Ovary (tissue), 7 donors: ENCODE measurements at regions not wholly inside any gene's neighbourhood (a gene's known extent, or its start where the extent isn't known, plus 50 kb on each side); places are given as distances from the start of the nearest gene placed in this dataset.
A peak's percentile ranks its signal among the peaks of the same experiment; 100 is the strongest.

Experiments
- DNase-seq, 5 donors: peaks; one replicate each; pipeline ENCODE4 v3.0.0-alpha.2; 2019 to 2020
- H3K27ac ChIP-seq, 2 donors: fragments of 200-600 bp; one replicate each; pipeline versions ENCODE4 v1.5.1 to v1.8.0; 2019 to 2022
- H3K27me3 ChIP-seq: fragments of 200-600 bp; one replicate; pipeline ENCODE4 v1.8.0; 2022
- H3K36me3 ChIP-seq: fragments of 200-600 bp; sonication (generic); one replicate; pipeline ENCODE4 v1.5.1; 2019
- H3K4me1 ChIP-seq: one replicate; pipeline ENCODE4 v1.8.1; 2013; ENCODE audit warnings: mild to moderate bottlenecking, moderate library complexity; ENCODE audit not compliant: insufficient read depth
- H3K4me3 ChIP-seq: fragments of 200-600 bp; sonication (generic); one replicate; pipeline ENCODE4 v1.5.1; 2017
- H3K9me3 ChIP-seq, 2 donors: fragments of 200-600 bp in 1 of 2; sonication (generic) in 1 of 2; one replicate each; pipeline versions ENCODE4 v1.5.1 to v1.8.1; 2013 to 2019; ENCODE audit warnings: mild to moderate bottlenecking in 1 of 2, moderate library complexity in 1 of 2
- CTCF ChIP-seq, 3 donors: fragments of 450-650 bp in 2 of 3; fragments of 200-600 bp in 1 of 3; IDR thresholded peaks; one replicate each; pipeline versions ENCODE4 v1.5.1 to v1.8.0; 2016 to 2022; ENCODE audit warnings: antibody characterized with exemption in 3 of 3, mild to moderate bottlenecking in 1 of 3
- EP300 ChIP-seq: sonication (generic); formaldehyde crosslinking; IDR thresholded peaks from one replicate; pipeline ENCODE4 v1.6.1; 2017; ENCODE audit warnings: antibody characterized with exemption
- POLR2A ChIP-seq: fragments of 450-650 bp; IDR thresholded peaks from one replicate; pipeline ENCODE4 v1.6.1; 2017; ENCODE audit warnings: antibody characterized with exemption, mild to moderate bottlenecking, moderate library complexity
- WGBS, 3 donors: extraction: QIAGEN DNeasy Blood & Tissue Kit in 1 of 3; methylation state at CpG; one replicate each; pipeline versions ENCODE4 v1.1.5 to v1.1.7; 2013 to 2017; 5-methylcytosine and 5-hydroxymethylcytosine counted together
- intact Hi-C, 4 donors: fragments of 100-400 bp; cut with DNase I; formaldehyde crosslinking; loops; one replicate each; pipeline versions ENCODE4 v1.11.0 to v1.15.1; 2022 to 2023
- donor health status: DM: no; HTN: no; CAD: no; lungs with moderate emphysema.
- donor health status: DM: no; HTN: no; CAD: no.
- donor health status: Bipolar disorder and iron deficiency.
- donor health status: DM: no; HTN: no; CAD: no.
- donor health status: DM: yes; HTN: yes; CAD: no.

GRCh38 chr1:115217150-115218033, 120.7 kb downstream of the NGF start:
- DNase-seq = no peak
- no peak overlapping the region for H3K27ac ChIP-seq
- H3K27me3 ChIP-seq = no peaks in the 10 kb centered on the region
- no peaks in the 10 kb centered on the region for H3K9me3 ChIP-seq
- no peak overlapping the region for H3K4me3 ChIP-seq
- TF ChIP-seq EP300 (no peak), CTCF (IDR thresholded peaks at IDR 0.05) (no peak), POLR2A (no peak)
- peaks cover 10% of the 10 kb centered on the region for H3K4me1 ChIP-seq
- 55 to 57% (median 56%) methylated on average over 11 of the region's 11 CpGs for WGBS, 3 donors
- intact Hi-C loops = loop anchor here in 1 of 4 donors (10.0 kb wide), 1 partner anchor 117 kb away; the partner anchor contains the start of gene NGF
- no peaks in the 10 kb centered on the region for H3K36me3 ChIP-seq

GRCh38 chr1:115215703-115216521, 122.1 kb downstream of the NGF start:
- H3K9me3 ChIP-seq = no peaks in the 10 kb centered on the region
- H3K4me1 ChIP-seq = peaks cover 15% of the 10 kb centered on the region
- no peaks in the 10 kb centered on the region for H3K27me3 ChIP-seq
- intact Hi-C loops = loop anchor here in 1 of 4 donors (10.0 kb wide), 1 partner anchor 119 kb away; the partner anchor contains the start of gene NGF
- WGBS, 3 donors = 82 to 94% (median 86%) methylated on average over 4 of the region's 4 CpGs
- TF ChIP-seq POLR2A (no peak), EP300 (no peak), CTCF (IDR thresholded peaks at IDR 0.05) (no peak)
- peak in 1 of 5 donors; percentile 28 for DNase-seq
- no peak overlapping the region for H3K27ac ChIP-seq
- H3K4me3 ChIP-seq = no peak overlapping the region
- no peaks in the 10 kb centered on the region for H3K36me3 ChIP-seq

GRCh38 chr1:115215110-115215509, 122.9 kb downstream of the NGF start:
- H3K4me1 ChIP-seq = peaks cover 19% of the 10 kb centered on the region
- no peaks in the 10 kb centered on the region for H3K27me3 ChIP-seq
- TF ChIP-seq EP300 = no peak
- TF ChIP-seq CTCF (IDR thresholded peaks at IDR 0.05) = no peak
- no peak for TF ChIP-seq POLR2A
- intact Hi-C loops = loop anchor here in 1 of 4 donors (10.0 kb wide), 1 partner anchor 120 kb away; the partner anchor contains the start of gene NGF
- H3K9me3 ChIP-seq = no peaks in the 10 kb centered on the region
- no peak overlapping the region for H3K4me3 ChIP-seq
- no peak for DNase-seq
- no peaks in the 10 kb centered on the region for H3K36me3 ChIP-seq
- H3K27ac ChIP-seq = no peak overlapping the region
- WGBS, 3 donors = 91 to 94% (median 94%) methylated on average over 3 of the region's 3 CpGs

GRCh38 chr1:115214098-115214497, 124.0 kb downstream of the NGF start:
- Histone ChIP-seq H3K27me3 (no peaks in the 10 kb centered on the region), H3K36me3 (no peaks in the 10 kb centered on the region), H3K4me3 (no peak overlapping the region), H3K4me1 (peaks cover 19% of the 10 kb centered on the region), H3K9me3 (no peaks in the 10 kb centered on the region), H3K27ac (no peak overlapping the region)
- intact Hi-C loops = loop anchor here in 1 of 4 donors (10.0 kb wide), 1 partner anchor 121 kb away; the partner anchor contains the start of gene NGF
- 93 to 100% (median 100%) methylated on average over 1 of the region's 1 CpG for WGBS, 3 donors
- no peak for DNase-seq
- no peak for TF ChIP-seq POLR2A
- TF ChIP-seq CTCF (IDR thresholded peaks at IDR 0.05) = no peak
